WTC11 (cell line): ENCODE measurements at regions not wholly inside any gene's neighbourhood (a gene's known extent, or its start where the extent isn't known, plus 50 kb on each side); places are given as distances from the start of the nearest gene placed in this dataset.
"Not testable (repeated sequence)": the region's sequence is repeated elsewhere in the genome, so short reads cannot be mapped to it uniquely, and the experiment has no call there.

Source experiments
- CREB1 ChIP-seq: sonication (generic); formaldehyde crosslinking; IDR thresholded peaks from 2 replicates; pipeline ENCODE4 v1.8.0; 2023; ENCODE audit warnings: mild to moderate bottlenecking, missing genetic modification reagents
- CREM ChIP-seq: sonication (generic); formaldehyde crosslinking; IDR thresholded peaks from 2 replicates; pipeline ENCODE4 v1.8.1; 2022; ENCODE audit warnings: mild to moderate bottlenecking, missing genetic modification reagents, moderate library complexity
- CTCF ChIP-seq: fragments of 200-600 bp; IDR thresholded peaks from 2 replicates; pipeline ENCODE4 v1.8.0; 2022; ENCODE audit warnings: antibody characterized with exemption
- HMGA2 ChIP-seq: fragments of 250-450 bp; sonication (Bioruptor Pico); IDR thresholded peaks from 2 replicates; pipeline ENCODE4 v1.4.0; 2021; ENCODE audit warnings: mild to moderate bottlenecking, moderate library complexity
- JUN ChIP-seq: sonication (generic); formaldehyde crosslinking; IDR thresholded peaks from 2 replicates; pipeline ENCODE4 v1.8.0; 2023; ENCODE audit warnings: mild to moderate bottlenecking, missing genetic modification reagents
- MAX ChIP-seq: sonication (generic); formaldehyde crosslinking; IDR thresholded peaks from 2 replicates; pipeline ENCODE4 v1.8.0; 2022; ENCODE audit warnings: mild to moderate bottlenecking, missing genetic modification reagents
- PREB ChIP-seq: sonication (generic); formaldehyde crosslinking; IDR thresholded peaks from 2 replicates; pipeline ENCODE4 v1.8.1; 2022; ENCODE audit warnings: mild to moderate bottlenecking, missing genetic modification reagents, moderate library complexity, borderline replicate concordance
- STAT6 ChIP-seq: sonication (generic); formaldehyde crosslinking; conservative IDR thresholded peaks from 2 replicates; pipeline ENCODE4 v1.8.1; 2023; ENCODE audit warnings: mild to moderate bottlenecking, low read depth, missing genetic modification reagents, moderate library complexity
- TEAD1 ChIP-seq: sonication (generic); formaldehyde crosslinking; IDR thresholded peaks from 2 replicates; pipeline ENCODE4 v1.8.0; 2022; ENCODE audit warnings: mild to moderate bottlenecking, missing genetic modification reagents
- ZNF138 ChIP-seq: sonication (generic); formaldehyde crosslinking; conservative IDR thresholded peaks from 2 replicates; pipeline ENCODE4 v1.8.1; 2022; ENCODE audit warnings: mild to moderate bottlenecking, moderate library complexity, missing genetic modification reagents

GRCh38 chr1:161417536-161417935 is 49.9 kb upstream of the CFAP126 start:
- not testable (repeated sequence) for TF ChIP-seq CTCF; STAT6 (CRISPR knock-in tag); TEAD1; CREM (CRISPR knock-in tag); MAX (CRISPR knock-in tag); CREB1 (CRISPR knock-in tag); JUN (CRISPR knock-in tag); ZNF138 (CRISPR knock-in tag); PREB (CRISPR knock-in tag); HMGA2 (CRISPR knock-in tag)
